ENCODE measurements at regions not wholly inside any gene's neighbourhood (a gene's known extent, or its start where the extent isn't known, plus 50 kb on each side); places are given as distances from the start of the nearest gene placed in this dataset.

DNA sequence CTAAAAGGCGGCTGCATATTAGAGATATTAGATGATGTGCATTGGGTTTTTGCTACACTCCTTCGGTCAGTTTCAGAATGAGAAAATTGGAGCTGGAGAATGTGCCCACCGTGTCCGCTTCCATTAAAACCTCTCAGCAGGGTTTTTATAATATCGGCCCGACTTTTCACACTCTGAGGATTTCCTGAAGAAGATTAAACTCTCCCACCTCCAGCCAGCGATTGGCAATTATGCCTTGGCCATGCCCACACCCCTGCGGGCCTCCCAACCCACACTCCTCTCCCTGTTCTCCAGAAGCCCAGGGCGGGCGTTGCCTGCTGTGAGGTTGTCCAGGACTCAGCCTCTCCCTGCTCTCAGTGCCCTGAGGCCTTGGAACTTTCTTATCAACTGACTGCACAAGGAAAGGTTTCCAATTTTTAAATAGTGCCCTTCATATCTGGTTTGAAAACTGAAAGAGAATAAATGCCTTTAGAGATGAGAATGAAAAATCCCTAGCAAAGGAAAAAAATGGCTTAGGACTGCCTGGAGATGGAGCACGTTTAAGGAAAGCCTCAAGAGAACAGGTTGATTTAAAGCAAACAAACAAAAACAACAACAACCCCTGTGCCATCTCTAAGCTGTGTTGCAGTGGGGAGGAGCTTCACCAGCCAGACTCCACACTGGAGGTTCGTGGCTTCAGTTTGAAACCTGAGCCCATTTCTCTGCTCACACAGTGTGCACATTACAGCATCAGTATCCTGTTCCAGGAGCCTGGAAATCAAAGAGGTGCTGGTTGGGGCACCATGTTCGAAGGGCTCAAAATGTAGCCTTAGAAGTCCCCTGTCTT is 292.9 kb downstream of the NSG2 start (continued):
- TF ChIP-seq EP300 (IDR thresholded peaks at IDR 0.05; ENCODE audit: borderline replicate concordance in 1 of 2, low read depth in 2 of 2, low read length in 2 of 2), result no peak
- TF ChIP-seq, protein P1, sequence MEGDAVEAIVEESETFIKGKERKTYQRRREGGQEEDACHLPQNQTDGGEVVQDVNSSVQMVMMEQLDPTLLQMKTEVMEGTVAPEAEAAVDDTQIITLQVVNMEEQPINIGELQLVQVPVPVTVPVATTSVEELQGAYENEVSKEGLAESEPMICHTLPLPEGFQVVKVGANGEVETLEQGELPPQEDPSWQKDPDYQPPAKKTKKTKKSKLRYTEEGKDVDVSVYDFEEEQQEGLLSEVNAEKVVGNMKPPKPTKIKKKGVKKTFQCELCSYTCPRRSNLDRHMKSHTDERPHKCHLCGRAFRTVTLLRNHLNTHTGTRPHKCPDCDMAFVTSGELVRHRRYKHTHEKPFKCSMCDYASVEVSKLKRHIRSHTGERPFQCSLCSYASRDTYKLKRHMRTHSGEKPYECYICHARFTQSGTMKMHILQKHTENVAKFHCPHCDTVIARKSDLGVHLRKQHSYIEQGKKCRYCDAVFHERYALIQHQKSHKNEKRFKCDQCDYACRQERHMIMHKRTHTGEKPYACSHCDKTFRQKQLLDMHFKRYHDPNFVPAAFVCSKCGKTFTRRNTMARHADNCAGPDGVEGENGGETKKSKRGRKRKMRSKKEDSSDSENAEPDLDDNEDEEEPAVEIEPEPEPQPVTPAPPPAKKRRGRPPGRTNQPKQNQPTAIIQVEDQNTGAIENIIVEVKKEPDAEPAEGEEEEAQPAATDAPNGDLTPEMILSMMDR (IDR thresholded peaks at IDR 0.05; ENCODE audit: control extremely low read depth in 1 of 3, insufficient read depth in 1 of 3, low read depth in 1 of 3, low read length in 3 of 3), result no peak
- no peak for TF ChIP-seq NRF1 (IDR thresholded peaks at IDR 0.05; ENCODE audit: low read depth, low read length)
- no peak for TF ChIP-seq RBBP5 (IDR thresholded peaks at IDR 0.05; ENCODE audit: borderline replicate concordance, low read depth, low read length)
- no peak for TF ChIP-seq TCF12 (IDR thresholded peaks at IDR 0.05; ENCODE audit: low read depth, low read length)
- TF ChIP-seq, protein P2, sequence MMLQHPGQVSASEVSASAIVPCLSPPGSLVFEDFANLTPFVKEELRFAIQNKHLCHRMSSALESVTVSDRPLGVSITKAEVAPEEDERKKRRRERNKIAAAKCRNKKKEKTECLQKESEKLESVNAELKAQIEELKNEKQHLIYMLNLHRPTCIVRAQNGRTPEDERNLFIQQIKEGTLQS (IDR thresholded peaks at IDR 0.05; ENCODE audit: insufficient read depth, low read depth, low read length), result no peak
